ENCODE measurements at regions not wholly inside any gene's neighbourhood (a gene's known extent, or its start where the extent isn't known, plus 50 kb on each side); places are given as distances from the start of the nearest gene placed in this dataset.
"Not testable (repeated sequence)": the region's sequence is repeated elsewhere in the genome, so short reads cannot be mapped to it uniquely, and the experiment has no call there.

- Mint-ChIP-seq H3K4me3 (no peak overlapping the region), H3K9me3 (no peaks in the 10 kb centered on the region), H3K27me3 (peaks cover 7% of the 10 kb centered on the region), H3K4me1 (no peaks in the 10 kb centered on the region), H3K36me3 (no peaks in the 10 kb centered on the region), H3K27ac (no peak overlapping the region)
- DNase-seq, result no peak
These were observed 55.4 kb downstream of the CTSL start for GRCh38 chr9:87781331-87781730.

- H3K27me3 Mint-ChIP-seq, result peaks cover 12% of the 10 kb centered on the region
- H3K36me3 Mint-ChIP-seq, result no peaks in the 10 kb centered on the region
- no peak for DNase-seq
- no peak overlapping the region for H3K4me3 Mint-ChIP-seq
- no peaks in the 10 kb centered on the region for H3K9me3 Mint-ChIP-seq
- H3K27ac Mint-ChIP-seq, result no peak overlapping the region
- no peaks in the 10 kb centered on the region for H3K4me1 Mint-ChIP-seq
These were observed 57.3 kb downstream of the CTSL start for GRCh38 chr9:87783180-87783579.

GRCh38 chr9:87785315-87785970 is 59.5 kb downstream of the CTSL start:
- H3K27ac Mint-ChIP-seq, result not testable (repeated sequence)
- H3K27me3 Mint-ChIP-seq, result peaks cover 12% of the 10 kb centered on the region

GRCh38 chr9:87786423-87786822 is 60.5 kb downstream of the CTSL start:
- Mint-ChIP-seq H3K27me3 (peaks cover 12% of the 10 kb centered on the region), H3K27ac (no peak overlapping the region), H3K36me3 (no peaks in the 10 kb centered on the region), H3K4me1 (no peaks in the 10 kb centered on the region), H3K4me3 (no peak overlapping the region), H3K9me3 (no peaks in the 10 kb centered on the region)
- no peak for DNase-seq

More at GRCh38 chr9:87785315-87785970, 59.5 kb downstream of the CTSL start:
- DNase-seq, H3K9me3 Mint-ChIP-seq, H3K36me3 Mint-ChIP-seq, H3K4me3 Mint-ChIP-seq, H3K4me1 Mint-ChIP-seq: not testable (repeated sequence)

- Mint-ChIP-seq H3K27ac (no peak overlapping the region), H3K27me3 (peaks cover 12% of the 10 kb centered on the region), H3K36me3 (no peaks in the 10 kb centered on the region), H3K4me3 (no peak overlapping the region), H3K4me1 (no peaks in the 10 kb centered on the region), H3K9me3 (no peaks in the 10 kb centered on the region)
- DNase-seq, result no peak
These were observed 61.0 kb downstream of the CTSL start for GRCh38 chr9:87786876-87787275.

- Mint-ChIP-seq H3K36me3 (no peaks in the 10 kb centered on the region), H3K4me1 (peaks cover 2% of the 10 kb centered on the region), H3K4me3 (no peak overlapping the region), H3K9me3 (no peaks in the 10 kb centered on the region), H3K27me3 (peaks cover 12% of the 10 kb centered on the region), H3K27ac (no peak overlapping the region)
- no peak for DNase-seq
These were observed 61.8 kb downstream of the CTSL start for GRCh38 chr9:87787735-87788134.

- Mint-ChIP-seq H3K4me1 (peaks cover 9% of the 10 kb centered on the region), H3K9me3 (no peaks in the 10 kb centered on the region), H3K27me3 (peaks cover under 1% of the 10 kb centered on the region), H3K36me3 (no peaks in the 10 kb centered on the region), H3K4me3 (no peak overlapping the region), H3K27ac (no peak overlapping the region)
- peak; percentile 39 for DNase-seq
These were observed 66.9 kb downstream of the CTSL start for GRCh38 chr9:87792831-87793288.

GRCh38 chr9:87793292-87793691 is 67.4 kb downstream of the CTSL start:
- peaks cover 9% of the 10 kb centered on the region for H3K4me1 Mint-ChIP-seq
- no peaks in the 10 kb centered on the region for H3K27me3 Mint-ChIP-seq
- H3K4me3 Mint-ChIP-seq, result no peak overlapping the region
- no peaks in the 10 kb centered on the region for H3K36me3 Mint-ChIP-seq
- DNase-seq, result no peak
- no peak overlapping the region for H3K27ac Mint-ChIP-seq
- no peaks in the 10 kb centered on the region for H3K9me3 Mint-ChIP-seq

- H3K4me1 Mint-ChIP-seq, result peaks cover 9% of the 10 kb centered on the region
- H3K4me3 Mint-ChIP-seq, result no peak overlapping the region
- no peak overlapping the region for H3K27ac Mint-ChIP-seq
- DNase-seq, result no peak
- no peaks in the 10 kb centered on the region for H3K9me3 Mint-ChIP-seq
- no peaks in the 10 kb centered on the region for H3K27me3 Mint-ChIP-seq
- H3K36me3 Mint-ChIP-seq, result no peaks in the 10 kb centered on the region
These were observed 69.3 kb downstream of the CTSL start for GRCh38 chr9:87795178-87795577.

- Mint-ChIP-seq H3K4me1 (peaks cover 9% of the 10 kb centered on the region), H3K27ac (no peak overlapping the region), H3K27me3 (no peaks in the 10 kb centered on the region), H3K4me3 (no peak overlapping the region), H3K36me3 (no peaks in the 10 kb centered on the region), H3K9me3 (no peaks in the 10 kb centered on the region)
- DNase-seq, result no peak
These were observed 70.3 kb downstream of the CTSL start for GRCh38 chr9:87796196-87796595.

- H3K4me1 Mint-ChIP-seq, result peaks cover 1% of the 10 kb centered on the region
- no peak for DNase-seq
- peaks cover under 1% of the 10 kb centered on the region for H3K27me3 Mint-ChIP-seq
- no peaks in the 10 kb centered on the region for H3K9me3 Mint-ChIP-seq
- H3K27ac Mint-ChIP-seq, result no peak overlapping the region
- H3K4me3 Mint-ChIP-seq, result no peak overlapping the region
- no peaks in the 10 kb centered on the region for H3K36me3 Mint-ChIP-seq
These were observed 72.4 kb downstream of the CTSL start for GRCh38 chr9:87798261-87798833.

- no peaks in the 10 kb centered on the region for H3K36me3 Mint-ChIP-seq
- H3K27ac Mint-ChIP-seq, result no peak overlapping the region
- no peak for DNase-seq
- no peak overlapping the region for H3K4me3 Mint-ChIP-seq
- H3K9me3 Mint-ChIP-seq, result no peaks in the 10 kb centered on the region
- H3K4me1 Mint-ChIP-seq, result no peaks in the 10 kb centered on the region
- H3K27me3 Mint-ChIP-seq, result peaks cover 3% of the 10 kb centered on the region
These were observed 73.6 kb downstream of the CTSL start for GRCh38 chr9:87799503-87799902.

- DNase-seq, result no peak
These were observed 74.5 kb downstream of the CTSL start for GRCh38 chr9:87800456-87800855.

GRCh38 chr9:87801013-87801412 is 75.1 kb downstream of the CTSL start:
- Mint-ChIP-seq H3K9me3 (no peaks in the 10 kb centered on the region), H3K27me3 (peaks cover 3% of the 10 kb centered on the region), H3K27ac (no peak overlapping the region), H3K36me3 (no peaks in the 10 kb centered on the region), H3K4me3 (no peak overlapping the region), H3K4me1 (no peaks in the 10 kb centered on the region)
- no peak for DNase-seq

More at GRCh38 chr9:87800456-87800855, 74.5 kb downstream of the CTSL start:
- no peaks in the 10 kb centered on the region for H3K4me1 Mint-ChIP-seq
- no peak overlapping the region for H3K4me3 Mint-ChIP-seq
- H3K27me3 Mint-ChIP-seq, result peaks cover 3% of the 10 kb centered on the region
- H3K36me3 Mint-ChIP-seq, result no peaks in the 10 kb centered on the region
- H3K9me3 Mint-ChIP-seq, result no peaks in the 10 kb centered on the region
- no peak overlapping the region for H3K27ac Mint-ChIP-seq

- DNase-seq, result no peak
- Mint-ChIP-seq H3K36me3 (no peaks in the 10 kb centered on the region), H3K27me3 (peaks cover 8% of the 10 kb centered on the region), H3K4me3 (no peak overlapping the region), H3K9me3 (no peaks in the 10 kb centered on the region), H3K27ac (no peak overlapping the region), H3K4me1 (no peaks in the 10 kb centered on the region)
These were observed 77.2 kb downstream of the CTSL start for GRCh38 chr9:87803166-87803565.

Data from activated naive CD8-positive, alpha-beta T cell treated with anti-CD3 and anti-CD28 coated beads for 36 hours (primary cell).